Neural progenitor cell (in vitro differentiated cells): ENCODE measurements at regions not wholly inside any gene's neighbourhood (a gene's known extent, or its start where the extent isn't known, plus 50 kb on each side); places are given as distances from the start of the nearest gene placed in this dataset.

Source experiments
- DNase-seq: peaks from one replicate; pipeline ENCODE4 v3.0.0-alpha.2; 2016; ENCODE audit warnings: low spot score
- H2AFZ ChIP-seq: fragments of 200-600 bp; sonication (generic); replicated peaks from 2 replicates; pipeline ENCODE4 v1.6.1; 2016; ENCODE audit warnings: antibody characterized with exemption
- H3F3A ChIP-seq: fragments of 200-600 bp; sonication (generic); 2 replicates; pipeline ENCODE4 v1.6.1; 2016; ENCODE audit warnings: antibody characterized with exemption, low read depth
- H3K27ac ChIP-seq: fragments of 200-600 bp; sonication (generic); 2 replicates; pipeline ENCODE4 v1.5.1; 2016; ENCODE audit warnings: mild to moderate bottlenecking
- H3K27me3 ChIP-seq: fragments of 200-600 bp; sonication (generic); 2 replicates; pipeline ENCODE4 v1.6.1; 2016; ENCODE audit warnings: mild to moderate bottlenecking, moderate library complexity
- H3K36me3 ChIP-seq: fragments of 200-600 bp; sonication (generic); 2 replicates; pipeline ENCODE4 v1.5.1; 2016
- H3K4me1 ChIP-seq: fragments of 200-600 bp; sonication (generic); 2 replicates; pipeline ENCODE4 v1.6.1; 2016; ENCODE audit warnings: mixed run types
- H3K4me2 ChIP-seq: fragments of 200-600 bp; sonication (generic); 2 replicates; pipeline ENCODE4 v1.6.1; 2016
- H3K4me3 ChIP-seq: fragments of 200-600 bp; sonication (generic); 2 replicates; pipeline ENCODE4 v1.5.1; 2016
- H3K79me2 ChIP-seq: fragments of 200-600 bp; sonication (generic); 2 replicates; pipeline ENCODE4 v1.6.1; 2016; ENCODE audit warnings: low read depth
- H3K9ac ChIP-seq: fragments of 200-600 bp; sonication (generic); 2 replicates; pipeline ENCODE4 v1.6.1; 2016
- H3K9me3 ChIP-seq: fragments of 200-600 bp; sonication (generic); 2 replicates; pipeline ENCODE4 v1.5.1; 2016; ENCODE audit warnings: low read depth
- H4K20me1 ChIP-seq: fragments of 200-600 bp; sonication (generic); 2 replicates; pipeline ENCODE4 v1.6.1; 2016; ENCODE audit warnings: low read depth
- H3K27ac Mint-ChIP-seq: 3 replicates; pipeline ENCODE4 v1.8.0; 2021; ENCODE audit warnings: mixed read lengths
- H3K27me3 Mint-ChIP-seq: 2 replicates; pipeline ENCODE4 v1.8.0; 2022; ENCODE audit warnings: low read depth, mild to moderate bottlenecking, inconsistent platforms, moderate library complexity, mixed read lengths; ENCODE audit not compliant: insufficient read depth
- H3K36me3 Mint-ChIP-seq: 3 replicates; pipeline ENCODE4 v1.8.0; 2021; ENCODE audit warnings: mixed read lengths
- H3K4me1 Mint-ChIP-seq: 3 replicates; pipeline ENCODE4 v1.8.0; 2021; ENCODE audit warnings: mixed read lengths
- H3K4me3 Mint-ChIP-seq: 3 replicates; pipeline ENCODE4 v1.8.0; 2021; ENCODE audit warnings: mild to moderate bottlenecking, moderate library complexity, mixed read lengths
- H3K9me3 Mint-ChIP-seq: 3 replicates; pipeline ENCODE4 v1.8.0; 2020; ENCODE audit warnings: mixed read lengths
- EZH2 ChIP-seq: fragments of 200-600 bp; sonication (generic); IDR thresholded peaks from 2 replicates; pipeline ENCODE4 v1.6.1; 2017; ENCODE audit warnings: antibody characterized with exemption, mild to moderate bottlenecking, moderate library complexity
- EZH2phosphoT487 ChIP-seq: fragments of 200-600 bp; sonication (generic); IDR thresholded peaks from 2 replicates; pipeline ENCODE4 v1.6.1; 2017; ENCODE audit warnings: antibody characterized with exemption
- TF ChIP-seq, protein P1 (sequence below): fragments of 200-600 bp; sonication (generic); IDR thresholded peaks from 2 replicates; pipeline ENCODE4 v1.5.1; 2017; ENCODE audit warnings: antibody characterized with exemption, mild to moderate bottlenecking

DNA sequence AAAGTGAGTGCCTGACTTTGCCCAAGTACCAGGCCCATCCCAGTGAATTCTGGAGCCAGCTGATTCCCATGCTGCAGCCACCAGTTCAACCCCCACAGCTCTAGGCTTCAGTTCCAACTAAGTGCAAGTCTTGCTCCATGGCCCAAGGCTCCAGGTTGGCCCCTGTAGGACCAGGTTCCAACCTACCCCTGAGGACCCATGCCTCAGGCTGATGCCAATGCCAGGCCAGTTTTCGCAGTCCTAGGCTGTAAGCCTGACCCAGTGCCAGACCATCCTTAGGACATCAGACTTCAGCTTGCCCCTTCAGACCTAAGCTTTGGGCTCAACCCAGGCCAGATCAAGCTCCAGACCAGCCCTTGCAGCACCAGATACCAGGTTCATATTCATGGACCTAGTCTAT is 352.6 kb downstream of the FSCB start:
- no peaks in the 10 kb centered on the region for H3K79me2 ChIP-seq
- Mint-ChIP-seq H3K27ac (no peak overlapping the region), H3K4me1 (no peaks in the 10 kb centered on the region), H3K9me3 (peaks cover 10% of the 10 kb centered on the region), H3K27me3 (no peaks in the 10 kb centered on the region), H3K4me3 (no peak overlapping the region), H3K36me3 (no peaks in the 10 kb centered on the region)
- H3K9me3 ChIP-seq = no peaks in the 10 kb centered on the region
- no peak overlapping the region for H2AFZ ChIP-seq
- no peak overlapping the region for H3K27ac ChIP-seq
- no peak overlapping the region for H3K4me3 ChIP-seq
- TF ChIP-seq EZH2phosphoT487 (no peak), EZH2 (no peak)
- TF ChIP-seq, protein P1, sequence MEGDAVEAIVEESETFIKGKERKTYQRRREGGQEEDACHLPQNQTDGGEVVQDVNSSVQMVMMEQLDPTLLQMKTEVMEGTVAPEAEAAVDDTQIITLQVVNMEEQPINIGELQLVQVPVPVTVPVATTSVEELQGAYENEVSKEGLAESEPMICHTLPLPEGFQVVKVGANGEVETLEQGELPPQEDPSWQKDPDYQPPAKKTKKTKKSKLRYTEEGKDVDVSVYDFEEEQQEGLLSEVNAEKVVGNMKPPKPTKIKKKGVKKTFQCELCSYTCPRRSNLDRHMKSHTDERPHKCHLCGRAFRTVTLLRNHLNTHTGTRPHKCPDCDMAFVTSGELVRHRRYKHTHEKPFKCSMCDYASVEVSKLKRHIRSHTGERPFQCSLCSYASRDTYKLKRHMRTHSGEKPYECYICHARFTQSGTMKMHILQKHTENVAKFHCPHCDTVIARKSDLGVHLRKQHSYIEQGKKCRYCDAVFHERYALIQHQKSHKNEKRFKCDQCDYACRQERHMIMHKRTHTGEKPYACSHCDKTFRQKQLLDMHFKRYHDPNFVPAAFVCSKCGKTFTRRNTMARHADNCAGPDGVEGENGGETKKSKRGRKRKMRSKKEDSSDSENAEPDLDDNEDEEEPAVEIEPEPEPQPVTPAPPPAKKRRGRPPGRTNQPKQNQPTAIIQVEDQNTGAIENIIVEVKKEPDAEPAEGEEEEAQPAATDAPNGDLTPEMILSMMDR = no peak
- H3K9ac ChIP-seq = no peak overlapping the region
- DNase-seq = no peak
- no peaks in the 10 kb centered on the region for H4K20me1 ChIP-seq
- H3K4me1 ChIP-seq = no peaks in the 10 kb centered on the region
- H3F3A ChIP-seq = no peaks in the 10 kb centered on the region
- H3K27me3 ChIP-seq = no peaks in the 10 kb centered on the region
- no peak overlapping the region for H3K4me2 ChIP-seq
- no peaks in the 10 kb centered on the region for H3K36me3 ChIP-seq

DNA sequence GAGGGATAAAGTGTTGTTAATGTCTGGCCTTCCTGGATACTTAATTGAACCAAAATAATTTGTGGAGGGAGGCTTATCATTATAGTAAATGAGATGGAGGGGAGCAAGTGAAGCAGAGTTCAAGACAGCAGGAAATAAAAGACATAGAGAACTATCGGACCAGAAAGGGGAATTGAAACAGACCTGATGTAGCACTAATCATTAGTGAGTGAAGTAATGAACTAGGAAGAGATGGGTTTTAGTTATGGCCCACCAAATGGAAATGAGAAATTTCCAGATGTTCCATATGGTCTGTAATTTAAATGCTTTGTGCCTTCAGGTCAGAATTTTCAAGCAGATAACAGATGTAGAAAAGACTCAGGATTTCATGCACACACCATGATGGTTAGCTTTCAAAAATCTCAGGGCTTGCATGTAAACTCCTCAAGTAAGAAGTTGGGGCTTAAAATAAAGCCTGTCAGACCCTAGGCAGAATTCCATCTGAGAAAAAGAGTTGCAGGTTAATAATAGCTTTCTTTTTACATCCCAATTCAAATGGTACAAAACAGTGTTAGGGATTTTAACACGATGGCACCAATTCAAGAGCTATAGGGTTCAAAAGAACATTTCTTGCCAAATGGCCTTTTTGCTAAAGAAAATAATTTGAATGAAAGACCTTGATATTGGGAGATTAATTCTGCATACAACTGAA is 355.8 kb downstream of the FSCB start:
- TF ChIP-seq EZH2 = no peak
- TF ChIP-seq, protein P1 = no peak
- no peak for TF ChIP-seq EZH2phosphoT487
- H3K4me1 ChIP-seq = no peaks in the 10 kb centered on the region
- no peaks in the 10 kb centered on the region for H4K20me1 ChIP-seq
- no peaks in the 10 kb centered on the region for H3K27me3 ChIP-seq
- Mint-ChIP-seq H3K36me3 (no peaks in the 10 kb centered on the region), H3K9me3 (peaks cover 8% of the 10 kb centered on the region), H3K27me3 (no peaks in the 10 kb centered on the region), H3K27ac (peak overlapping the region; percentile 6), H3K4me3 (no peak overlapping the region), H3K4me1 (no peaks in the 10 kb centered on the region)
- H3K27ac ChIP-seq = no peak overlapping the region
- no peaks in the 10 kb centered on the region for H3K9me3 ChIP-seq
- no peak overlapping the region for H3K4me3 ChIP-seq
- no peaks in the 10 kb centered on the region for H3F3A ChIP-seq
- DNase-seq = no peak
- H2AFZ ChIP-seq = no peak overlapping the region
- no peaks in the 10 kb centered on the region for H3K79me2 ChIP-seq
- H3K9ac ChIP-seq = no peak overlapping the region
- H3K36me3 ChIP-seq = no peaks in the 10 kb centered on the region
- H3K4me2 ChIP-seq = no peak overlapping the region

DNA sequence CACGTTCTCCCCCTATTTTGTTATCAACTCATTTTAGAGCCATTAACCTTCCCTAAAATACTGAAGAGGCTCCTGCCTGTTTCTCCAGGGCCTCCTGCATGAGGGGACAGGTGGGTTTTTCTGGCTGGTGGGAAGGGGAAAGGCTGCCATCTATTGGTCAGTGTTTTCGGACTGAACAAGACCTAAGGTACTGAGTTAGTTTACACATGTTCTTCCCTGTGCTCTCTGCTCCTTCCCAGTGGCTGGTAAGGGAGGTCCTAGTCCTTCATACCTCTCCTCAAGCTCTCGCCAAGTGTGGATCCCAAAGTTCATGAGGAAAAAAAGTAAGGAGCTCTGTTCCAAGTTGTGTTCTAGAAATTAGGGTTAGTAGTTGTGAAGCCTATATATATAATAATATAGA is 357.5 kb downstream of the FSCB start:
- no peaks in the 10 kb centered on the region for H3K36me3 Mint-ChIP-seq
- H3K27ac Mint-ChIP-seq = no peak overlapping the region
- Histone ChIP-seq H3K79me2 (no peaks in the 10 kb centered on the region), H3K9ac (no peak overlapping the region), H3K4me1 (no peaks in the 10 kb centered on the region), H3K36me3 (no peaks in the 10 kb centered on the region), H4K20me1 (no peaks in the 10 kb centered on the region), H2AFZ (no peak overlapping the region), H3K9me3 (no peaks in the 10 kb centered on the region), H3K27ac (no peak overlapping the region), H3F3A (no peaks in the 10 kb centered on the region), H3K4me3 (no peak overlapping the region), H3K4me2 (no peak overlapping the region), H3K27me3 (no peaks in the 10 kb centered on the region)
- no peak overlapping the region for H3K4me3 Mint-ChIP-seq
- peak; percentile 77 for DNase-seq
- no peaks in the 10 kb centered on the region for H3K27me3 Mint-ChIP-seq
- no peaks in the 10 kb centered on the region for H3K9me3 Mint-ChIP-seq
- H3K4me1 Mint-ChIP-seq = no peaks in the 10 kb centered on the region
- TF ChIP-seq, protein P1 = peak; percentile 77
- TF ChIP-seq EZH2phosphoT487 = no peak
